HG02571 (cell line): ENCODE measurements at regions not wholly inside any gene's neighbourhood (a gene's known extent, or its start where the extent isn't known, plus 50 kb on each side); places are given as distances from the start of the nearest gene placed in this dataset.

Source experiments
- ATAC-seq: cut with Tn5 transposase; IDR thresholded peaks from one replicate; pipeline ENCODE4 v1.9.1; 2021; ENCODE audit warnings: mild to moderate bottlenecking, moderate library complexity; ENCODE audit not compliant: unreplicated experiment

DNA sequence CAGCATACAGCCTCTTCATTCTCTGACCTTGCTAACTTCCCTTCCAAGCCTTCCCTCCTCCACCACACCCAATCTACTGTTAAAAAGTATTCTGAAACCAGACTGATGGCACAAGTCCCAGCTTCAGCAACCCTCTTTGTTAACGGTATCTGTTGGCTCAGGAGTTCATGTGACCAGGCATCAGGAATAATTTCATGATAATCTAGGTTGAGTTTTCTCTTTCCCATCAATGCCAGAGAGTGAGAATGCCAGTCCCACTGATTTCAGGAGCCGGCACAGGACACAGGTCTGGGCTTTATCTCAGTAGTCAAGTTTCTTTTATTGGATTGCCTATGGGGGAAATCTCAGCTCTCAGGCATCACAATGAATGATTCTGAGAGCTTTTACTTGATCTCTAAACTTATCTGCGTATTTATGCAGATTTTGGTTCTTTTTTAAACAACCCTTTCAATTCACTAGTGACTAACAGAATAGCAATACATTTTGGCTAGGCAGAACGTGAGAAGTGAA, 231.0 kb upstream of the LYZL1 start:
- ATAC-seq = no peak

DNA sequence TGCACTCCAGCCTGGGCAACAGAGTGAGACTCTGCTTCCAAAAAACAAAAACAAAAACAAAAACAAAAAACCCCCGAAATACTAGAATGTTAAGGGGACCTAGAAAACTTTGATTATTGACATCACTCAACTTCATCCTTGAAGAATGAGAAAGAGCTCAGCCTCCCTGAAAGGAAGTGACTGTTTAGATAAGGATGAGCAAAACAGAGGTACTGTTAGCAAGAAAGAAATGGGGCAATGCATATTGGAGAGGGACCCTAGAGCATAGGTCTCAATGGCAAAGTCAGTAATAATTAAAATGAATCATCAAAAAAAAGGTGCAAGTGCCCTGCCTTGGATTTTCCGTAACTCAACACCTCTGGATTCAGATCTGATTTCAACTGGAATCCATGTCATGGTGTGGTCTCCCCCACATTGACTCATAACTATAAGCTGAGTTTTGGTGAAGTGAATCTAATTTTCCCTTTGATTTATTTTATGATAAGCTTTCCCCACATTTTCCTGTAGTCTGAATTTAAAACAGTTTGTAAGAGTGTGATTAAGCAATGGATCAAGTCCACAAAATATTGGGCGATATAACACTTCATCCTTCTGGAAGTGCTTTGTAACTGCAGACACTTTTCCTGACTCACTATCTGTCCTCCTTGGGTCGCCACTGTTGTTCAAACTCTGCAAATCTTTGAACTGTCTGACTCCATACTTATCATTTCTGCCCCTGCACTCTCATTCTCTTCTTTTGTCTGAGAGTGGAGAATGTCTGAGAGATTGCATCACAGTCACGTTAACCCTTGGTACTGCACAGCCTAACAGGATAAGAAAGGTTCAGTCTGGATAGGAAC, 224.8 kb upstream of the LYZL1 start:
- no peak for ATAC-seq

DNA sequence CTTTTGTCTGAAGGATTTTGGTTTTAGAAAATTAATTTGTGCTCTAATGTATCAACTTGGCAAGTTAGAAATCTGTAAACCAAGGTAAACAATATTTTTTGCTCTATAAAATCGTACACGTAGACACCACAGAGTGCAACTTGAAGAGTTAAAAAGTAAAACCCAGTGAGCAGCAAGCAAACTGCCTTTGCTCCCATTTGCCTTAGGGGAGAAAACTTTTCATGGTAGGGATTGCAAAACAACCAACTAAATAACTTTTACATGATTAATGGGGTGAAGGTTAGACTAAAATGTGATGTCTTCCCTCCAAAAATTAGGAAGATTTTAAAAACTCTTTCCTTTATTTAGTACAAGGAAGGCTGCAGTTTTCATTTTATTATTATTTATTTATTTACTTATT, 224.2 kb upstream of the LYZL1 start:
- ATAC-seq = no peak

DNA sequence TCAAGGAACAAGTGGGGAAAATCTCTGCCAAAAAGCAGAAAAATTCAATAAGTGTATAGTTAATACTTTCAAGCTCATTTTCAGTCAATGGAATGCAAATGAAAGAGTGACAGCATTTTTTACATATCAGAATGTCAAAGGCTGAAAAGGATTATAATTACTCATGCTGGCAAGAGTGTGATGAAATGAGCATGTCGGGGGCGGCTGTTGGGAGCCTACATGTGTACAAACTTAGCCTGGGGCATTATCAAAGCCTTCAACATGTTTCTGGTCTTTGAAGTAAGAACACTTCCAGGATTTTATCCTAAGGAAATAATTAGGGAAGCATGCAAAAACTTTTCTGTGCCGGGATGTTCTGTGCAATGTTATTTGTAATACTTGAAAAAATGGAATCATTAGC, 221.7 kb upstream of the LYZL1 start:
- no peak for ATAC-seq

DNA sequence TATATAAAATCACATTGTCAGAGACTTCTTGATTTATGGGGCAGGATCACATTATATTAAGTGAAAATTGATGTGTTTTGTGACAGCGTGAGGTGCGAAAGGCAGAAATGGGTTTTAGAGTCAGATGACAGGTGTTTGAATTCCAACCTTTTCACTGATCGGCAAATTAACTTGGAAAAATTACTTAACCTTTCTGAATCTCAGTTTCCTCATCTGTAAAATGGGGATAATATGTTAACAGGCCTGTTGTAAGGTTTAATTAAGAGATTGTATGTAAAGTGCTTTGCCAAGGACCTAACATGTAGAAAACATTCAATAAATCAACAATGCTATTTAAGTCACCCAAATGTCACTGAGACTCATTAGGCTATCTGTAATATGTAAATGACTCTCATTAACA, 221.2 kb upstream of the LYZL1 start:
- no peak for ATAC-seq

DNA sequence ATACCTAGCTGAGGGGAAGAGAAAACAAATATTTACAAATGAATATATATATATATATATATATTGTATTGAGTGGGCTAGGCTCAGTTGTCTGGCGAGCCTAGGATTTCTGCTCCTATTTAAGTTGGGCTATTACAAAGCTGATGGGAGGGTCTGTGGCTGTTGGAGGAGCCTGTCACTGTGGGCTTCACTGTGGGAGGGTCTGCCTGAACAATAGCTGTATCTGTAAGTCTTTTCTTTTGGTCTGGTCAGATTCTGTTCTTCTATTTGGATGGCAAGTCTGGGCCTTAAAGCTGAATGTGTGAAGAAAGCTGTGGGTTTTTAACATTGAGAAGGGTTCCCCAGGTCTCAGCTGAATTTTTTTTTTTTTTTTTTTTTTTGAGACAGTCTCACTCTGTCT, 220.6 kb upstream of the LYZL1 start:
- no peak for ATAC-seq

DNA sequence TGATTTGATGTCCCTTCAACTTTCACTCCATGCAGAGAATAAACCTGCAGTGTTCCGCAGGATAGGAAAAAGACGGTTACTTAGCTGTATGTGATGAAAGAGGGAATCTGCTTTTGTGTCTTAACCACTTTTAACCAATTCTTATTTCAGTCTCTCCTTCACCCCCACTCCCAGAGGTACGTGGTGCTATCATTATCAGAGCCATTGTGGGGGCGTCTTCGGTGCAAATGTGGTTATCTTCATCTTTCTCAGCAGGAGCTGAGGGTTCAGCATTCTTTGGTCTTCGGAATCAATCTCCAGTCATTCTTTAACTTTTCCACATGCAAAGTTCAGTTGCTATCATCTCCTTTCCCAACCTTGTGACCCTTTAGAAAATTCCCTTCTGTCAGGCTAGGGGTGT, 219.9 kb upstream of the LYZL1 start:
- no peak for ATAC-seq

DNA sequence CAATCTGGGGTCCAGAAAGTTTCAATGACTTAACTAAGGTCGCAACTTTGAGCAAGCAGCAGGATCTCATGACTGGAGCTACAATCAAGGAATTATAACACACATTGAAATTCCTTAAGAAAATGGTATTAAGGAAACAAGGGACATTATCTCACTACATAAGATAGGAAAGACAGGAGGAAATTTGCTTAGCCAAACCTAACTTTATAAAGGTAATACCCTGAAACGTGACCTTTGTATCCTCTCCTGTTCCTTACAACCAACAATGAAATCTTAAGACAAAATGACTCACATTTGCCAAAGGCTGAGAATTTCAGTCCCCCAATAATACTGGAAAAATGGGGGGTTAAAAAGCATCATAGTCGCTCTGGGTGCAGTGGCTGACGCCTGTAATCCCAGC, 218.9 kb upstream of the LYZL1 start:
- ATAC-seq = no peak

DNA sequence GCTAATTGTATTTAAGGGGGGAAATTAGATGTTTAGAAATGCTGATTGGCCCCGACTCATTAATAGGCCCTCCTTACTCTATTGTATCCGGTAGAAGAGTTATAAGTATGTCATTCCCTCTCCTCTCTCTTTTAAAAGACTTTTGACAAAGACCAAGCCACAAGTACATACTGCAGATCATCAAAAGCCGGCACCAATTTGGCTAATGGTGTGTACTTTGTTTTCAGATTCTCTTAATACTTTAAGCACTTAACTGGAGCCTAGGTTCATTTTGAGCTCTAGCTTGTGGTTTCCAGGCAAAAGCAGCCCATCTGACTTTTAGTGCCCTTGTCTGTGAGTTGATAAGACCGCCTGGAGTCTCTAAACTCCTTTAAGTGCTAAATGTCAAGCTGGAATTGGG, 210.0 kb upstream of the LYZL1 start:
- ATAC-seq = no peak

DNA sequence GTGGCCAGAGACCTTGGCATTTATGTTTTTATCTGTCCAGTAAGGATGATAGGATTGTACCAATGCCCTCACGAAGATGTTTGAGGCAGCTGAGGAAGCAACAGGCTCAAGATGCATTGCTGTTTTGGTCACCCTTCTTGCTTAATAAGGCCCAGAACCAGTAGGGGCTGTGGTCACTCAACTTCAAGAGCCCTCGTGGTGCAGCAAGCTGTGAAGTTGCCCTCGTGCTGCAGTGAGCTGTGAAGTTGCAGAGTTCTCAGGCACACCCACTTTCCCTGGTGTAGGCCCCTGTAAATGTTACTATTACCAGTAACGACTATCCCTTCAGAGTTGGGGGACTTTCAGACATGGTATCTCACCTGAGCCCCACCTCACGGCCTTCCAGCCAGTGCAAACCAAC, 207.6 kb upstream of the LYZL1 start:
- ATAC-seq = no peak

DNA sequence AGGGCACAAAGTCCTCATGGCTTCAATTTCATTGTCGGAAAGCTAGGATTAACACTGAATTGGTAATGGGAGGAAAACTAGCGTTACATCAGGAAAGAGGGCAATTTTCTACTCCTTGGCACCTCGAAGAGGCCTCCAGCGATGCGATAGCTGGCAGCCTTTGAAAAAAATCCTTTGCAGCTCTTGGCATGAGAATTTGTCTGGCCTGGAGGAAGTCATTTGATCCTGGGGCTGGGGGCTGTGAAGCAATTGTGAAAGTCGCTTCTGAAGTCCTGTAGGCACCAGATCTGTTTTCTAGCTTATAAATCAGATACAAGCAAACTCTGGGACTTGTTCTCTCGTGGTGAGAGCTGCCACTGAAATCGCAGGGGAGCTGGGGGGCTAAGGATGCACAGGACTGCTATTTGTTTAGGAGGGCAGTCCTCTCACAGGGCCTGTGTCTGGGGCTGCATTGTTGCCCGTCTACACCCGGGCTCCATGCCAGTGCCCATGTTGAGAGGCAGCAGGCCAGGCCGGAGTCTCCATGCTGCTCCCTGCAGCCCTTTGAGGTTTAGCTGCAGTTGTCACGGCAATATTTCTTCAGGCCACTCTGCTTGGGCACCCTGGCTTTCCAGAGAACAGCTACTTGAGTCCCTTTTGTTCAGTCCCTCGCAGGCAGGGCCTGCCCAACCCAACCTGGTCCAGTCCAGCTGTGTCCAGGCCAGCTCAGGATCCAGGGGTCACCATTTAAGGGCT, 206.8 kb upstream of the LYZL1 start:
- no peak for ATAC-seq

DNA sequence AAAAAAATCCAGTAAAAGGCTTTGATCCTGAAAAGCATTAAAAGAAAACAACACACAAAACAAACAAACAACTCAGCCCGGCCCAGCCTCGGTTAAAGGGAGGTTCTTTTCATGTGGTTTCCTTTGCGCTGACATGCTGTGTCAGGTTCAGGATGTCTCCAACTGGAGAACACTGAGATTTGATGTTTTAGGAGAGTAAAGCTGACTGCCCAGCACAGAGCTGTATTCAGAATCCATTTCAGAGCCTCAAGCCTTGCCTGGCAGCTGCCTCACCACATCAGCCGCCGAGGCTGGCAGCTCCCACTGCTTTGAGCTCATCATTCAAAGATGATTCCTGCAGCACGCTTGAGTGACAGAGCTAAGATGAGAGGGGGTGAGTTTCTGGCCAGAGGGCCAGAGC, 205.8 kb upstream of the LYZL1 start:
- no peak for ATAC-seq

DNA sequence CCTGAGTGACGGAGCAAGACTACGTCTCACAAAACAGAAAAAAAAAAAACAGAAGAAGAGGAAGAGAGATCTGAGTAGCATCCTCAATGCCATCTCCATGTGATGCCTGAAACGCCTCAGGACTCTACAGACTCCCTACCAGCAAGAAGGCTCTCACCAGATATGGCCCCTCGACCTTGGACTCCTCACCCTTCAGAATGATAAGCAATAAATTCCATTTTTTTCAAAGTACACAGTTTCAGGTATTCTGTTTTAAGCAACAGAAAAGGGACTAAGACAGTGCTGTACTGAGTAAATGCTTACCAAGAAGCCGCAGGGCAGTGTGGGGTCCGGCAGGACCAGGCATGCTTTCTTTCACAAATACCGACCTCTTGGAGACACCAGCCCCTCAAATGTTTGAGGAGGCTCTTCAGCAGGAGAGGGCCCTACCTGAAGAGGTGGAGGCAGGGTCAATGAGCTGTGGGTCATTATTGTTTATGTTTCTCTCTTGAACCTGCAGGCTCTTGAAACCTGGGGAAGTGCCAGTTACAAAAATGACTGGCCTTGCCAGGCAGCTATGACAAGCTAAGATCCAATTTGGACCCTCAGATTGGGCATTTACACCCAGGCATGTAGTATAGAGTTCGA, 204.1 kb upstream of the LYZL1 start:
- no peak for ATAC-seq

DNA sequence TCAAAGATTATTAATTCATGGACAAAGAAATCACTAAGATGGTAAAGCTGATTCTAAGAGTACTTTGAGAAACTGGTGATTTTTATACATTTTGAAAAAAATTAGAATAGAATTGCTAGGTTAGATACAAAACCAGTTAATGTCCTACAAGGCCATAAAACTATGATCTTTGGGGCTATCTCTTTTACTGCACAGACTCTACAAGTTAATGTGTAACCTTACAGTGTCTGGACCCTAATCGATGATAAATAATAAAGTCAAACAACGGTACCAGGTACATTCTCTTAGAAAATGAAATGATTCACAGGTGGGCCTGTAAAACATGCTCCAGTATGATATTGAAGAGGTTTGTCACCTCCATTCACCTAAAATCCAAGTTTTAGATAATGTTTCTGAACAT, 199.8 kb upstream of the LYZL1 start:
- no peak for ATAC-seq

DNA sequence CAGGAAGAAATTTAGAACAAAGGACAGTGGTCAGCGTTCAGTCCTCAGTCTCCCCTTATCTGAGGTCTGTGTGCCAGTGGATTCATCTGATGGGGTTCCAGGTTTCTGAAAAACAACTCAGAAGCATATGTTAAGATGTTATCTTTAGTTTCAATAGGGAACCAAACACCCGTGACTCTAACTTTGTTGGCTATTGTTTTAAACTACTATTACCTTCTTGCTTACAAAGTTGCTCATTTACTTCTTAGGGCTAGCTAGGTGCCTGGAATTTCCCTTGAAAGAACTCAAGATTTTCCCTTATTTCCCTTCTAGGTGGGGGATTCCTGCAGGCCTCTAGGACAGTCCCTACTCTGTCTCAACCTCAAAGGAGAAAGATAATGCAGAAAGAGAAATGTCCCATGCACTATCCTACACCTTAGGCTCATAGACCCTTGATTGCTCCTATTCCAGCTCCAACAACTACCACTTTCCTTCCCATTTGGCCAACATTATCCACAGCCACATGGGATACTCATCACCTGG, 192.5 kb upstream of the LYZL1 start:
- ATAC-seq = no peak

DNA sequence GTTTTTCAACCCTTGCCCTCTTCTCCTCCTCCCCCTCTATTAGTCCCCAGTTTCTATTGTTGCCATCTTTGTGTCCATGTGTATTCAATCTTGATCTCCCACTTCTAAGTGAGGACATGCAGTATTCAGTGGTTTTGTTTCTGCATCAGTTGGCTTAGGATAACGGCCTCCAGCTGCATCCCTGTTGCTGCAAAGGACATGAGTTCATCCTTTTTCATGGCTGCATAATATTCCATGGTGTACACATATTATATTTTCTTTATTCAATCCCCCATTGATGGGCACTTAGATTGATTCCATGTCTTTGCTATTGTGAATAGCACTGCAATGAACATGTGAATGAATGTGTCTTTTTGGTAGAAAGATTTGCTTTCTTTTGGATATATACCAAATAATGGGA, 190.4 kb upstream of the LYZL1 start:
- no peak for ATAC-seq

DNA sequence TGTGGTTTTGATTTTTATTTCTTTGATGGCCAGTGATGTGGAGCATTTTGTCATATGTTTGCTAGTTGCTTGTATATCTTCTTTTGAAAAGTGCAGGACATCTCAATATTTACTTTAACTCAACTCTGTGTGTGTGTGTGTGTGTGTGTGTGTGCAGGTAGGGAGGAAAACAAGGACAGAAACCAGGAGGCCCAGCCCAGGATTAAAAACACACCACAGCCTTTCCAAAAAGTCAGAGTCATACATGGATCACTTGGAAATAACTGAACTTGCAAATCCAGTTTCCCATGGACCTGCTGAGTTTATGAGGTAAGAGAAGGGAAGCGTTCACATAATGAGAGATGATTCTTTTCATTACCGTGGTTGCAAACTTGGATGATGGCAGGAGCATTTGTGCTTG, 189.9 kb upstream of the LYZL1 start:
- no peak for ATAC-seq

DNA sequence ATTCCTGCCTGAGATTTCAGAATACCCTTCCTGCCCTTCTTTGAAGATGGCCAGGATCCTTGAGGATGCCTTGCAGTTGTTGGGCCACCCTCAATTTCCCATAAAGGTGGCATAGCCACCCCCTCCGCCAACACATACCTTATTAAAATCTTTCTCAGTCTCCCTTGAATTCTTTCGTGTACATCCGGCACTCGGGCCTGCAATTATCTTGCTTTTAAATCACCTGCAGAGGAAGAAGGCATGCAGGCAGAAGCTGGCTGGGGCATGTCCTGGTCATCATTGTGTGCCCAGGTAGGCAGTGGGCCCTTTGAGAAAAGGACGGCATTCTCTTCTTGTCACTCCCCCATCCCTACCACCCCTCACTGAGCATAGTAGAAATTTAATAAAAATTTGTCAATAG, 189.5 kb upstream of the LYZL1 start:
- ATAC-seq = no peak

DNA sequence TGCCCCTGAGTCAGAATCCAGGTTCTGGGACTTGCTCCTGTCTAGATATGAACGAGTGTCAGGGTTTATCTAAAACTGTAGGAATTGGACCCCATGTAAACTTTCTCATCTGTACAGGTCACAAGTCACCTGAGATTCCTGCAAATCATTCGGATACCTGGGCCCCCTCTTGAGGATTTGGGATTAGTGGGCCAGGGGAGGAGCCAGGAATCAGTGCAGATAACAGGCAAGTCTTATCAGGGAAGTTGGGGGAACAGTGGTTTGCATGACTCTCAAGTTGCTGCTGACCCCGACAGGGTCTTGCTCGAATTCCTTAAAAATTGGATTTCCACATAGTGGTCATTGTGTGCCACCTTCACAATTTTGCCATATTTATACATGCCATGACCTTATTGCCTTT, 188.4 kb upstream of the LYZL1 start:
- no peak for ATAC-seq

DNA sequence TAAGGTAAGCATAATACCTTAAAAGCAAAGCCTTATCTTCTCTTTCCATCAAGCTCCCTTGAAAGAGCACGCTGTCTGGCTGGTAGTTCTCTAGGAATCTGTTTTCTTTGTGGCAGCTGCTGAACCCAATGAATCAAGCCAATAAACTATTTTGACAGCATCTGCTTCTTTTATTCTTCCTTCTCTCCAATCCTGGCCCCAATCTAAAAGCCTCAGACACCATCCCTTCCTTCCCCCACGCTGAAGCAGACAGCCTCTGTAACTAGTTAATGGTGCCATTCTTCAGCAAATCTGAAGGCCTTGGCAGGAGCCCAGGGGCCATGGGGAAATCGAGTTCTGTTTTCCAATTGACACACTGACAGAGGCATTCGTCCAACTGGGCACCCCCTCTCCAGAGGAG, 186.6 kb upstream of the LYZL1 start:
- ATAC-seq = no peak

DNA sequence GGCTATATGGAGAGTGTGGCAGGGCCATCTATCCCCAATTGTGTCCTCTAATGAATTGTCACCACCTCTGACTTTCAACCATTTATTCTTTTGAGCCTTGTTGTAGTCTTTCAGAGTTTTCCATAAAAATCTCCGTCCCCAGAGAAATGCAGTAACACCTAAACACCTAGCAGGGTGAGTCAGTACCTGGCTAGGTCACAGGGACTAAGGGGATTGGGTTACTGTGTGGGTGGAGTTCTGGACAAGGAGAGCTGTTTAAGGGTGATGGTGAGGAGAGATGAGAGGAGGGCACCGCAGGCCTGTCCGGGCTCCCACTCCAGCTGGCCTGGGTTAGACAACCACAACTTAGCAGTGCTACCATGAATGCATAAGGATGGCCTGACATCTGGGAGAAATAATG, 186.2 kb upstream of the LYZL1 start:
- no peak for ATAC-seq
